H1 (cell line): ENCODE measurements at regions not wholly inside any gene's neighbourhood (a gene's known extent, or its start where the extent isn't known, plus 50 kb on each side); places are given as distances from the start of the nearest gene placed in this dataset.

ENCODE experiments used
- EZH2 ChIP-seq: fragments of 200-600 bp; sonication (generic); IDR thresholded peaks from 2 replicates; pipeline ENCODE4 v1.7.1; 2012; ENCODE audit warnings: low read depth, mild to moderate bottlenecking, moderate library complexity, low read length, inconsistent platforms; ENCODE audit not compliant: severe bottlenecking
- KDM1A ChIP-seq: fragments of 200-600, 300-600 bp; sonication (generic); IDR thresholded peaks from 2 replicates; pipeline ENCODE4 v1.7.1; 2016; ENCODE audit warnings: mild to moderate bottlenecking, low read length, borderline replicate concordance
- MAFK ChIP-seq: IDR thresholded peaks from 2 replicates; pipeline ENCODE4 v1.6.1; 2012; ENCODE audit warnings: low read depth, mild to moderate bottlenecking, improper control_type of control experiment, low read length
- RXRA ChIP-seq: IDR thresholded peaks from 2 replicates; pipeline ENCODE4 v1.6.1; 2011; ENCODE audit warnings: low read depth, mild to moderate bottlenecking, low read length, moderate library complexity; ENCODE audit not compliant: insufficient read depth
- TEAD4 ChIP-seq: IDR thresholded peaks from 2 replicates; pipeline ENCODE4 v1.6.1; 2012; ENCODE audit warnings: low read depth, low read length, inconsistent platforms, mixed read lengths
- TF ChIP-seq, protein P1 (sequence below), 3 experiments: IDR thresholded peaks; 1 replicate in 2 of 3; 2 replicates in 1 of 3; pipeline versions ENCODE4 v1.5.1 to v1.6.1; 2011; ENCODE audit warnings: low read length in 3 of 3, mild to moderate bottlenecking in 3 of 3, inconsistent platforms in 2 of 3, low read depth in 1 of 3, moderate library complexity in 1 of 3; ENCODE audit not compliant: insufficient read depth in 1 of 3; ENCODE audit errors: control extremely low read depth in 1 of 3

DNA sequence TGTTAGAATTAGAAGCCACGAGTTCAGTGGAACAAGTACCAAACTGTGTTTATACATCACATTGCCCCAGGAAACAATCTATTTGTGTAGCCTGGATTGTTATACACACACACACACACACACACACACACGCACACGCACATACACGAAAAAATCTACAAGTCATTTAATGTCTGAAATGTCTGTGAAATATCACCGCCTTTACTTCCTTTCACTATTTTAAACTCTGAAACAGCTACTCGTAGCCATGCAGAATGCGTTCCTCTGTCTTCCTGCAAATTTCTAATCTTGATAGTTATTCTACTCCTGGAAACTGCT is 84.4 kb upstream of the SCAF8 start:
- TF ChIP-seq MAFK (no peak), KDM1A (no peak), RXRA (no peak), TEAD4 (no peak), EZH2 (no peak)
- TF ChIP-seq, protein P1, sequence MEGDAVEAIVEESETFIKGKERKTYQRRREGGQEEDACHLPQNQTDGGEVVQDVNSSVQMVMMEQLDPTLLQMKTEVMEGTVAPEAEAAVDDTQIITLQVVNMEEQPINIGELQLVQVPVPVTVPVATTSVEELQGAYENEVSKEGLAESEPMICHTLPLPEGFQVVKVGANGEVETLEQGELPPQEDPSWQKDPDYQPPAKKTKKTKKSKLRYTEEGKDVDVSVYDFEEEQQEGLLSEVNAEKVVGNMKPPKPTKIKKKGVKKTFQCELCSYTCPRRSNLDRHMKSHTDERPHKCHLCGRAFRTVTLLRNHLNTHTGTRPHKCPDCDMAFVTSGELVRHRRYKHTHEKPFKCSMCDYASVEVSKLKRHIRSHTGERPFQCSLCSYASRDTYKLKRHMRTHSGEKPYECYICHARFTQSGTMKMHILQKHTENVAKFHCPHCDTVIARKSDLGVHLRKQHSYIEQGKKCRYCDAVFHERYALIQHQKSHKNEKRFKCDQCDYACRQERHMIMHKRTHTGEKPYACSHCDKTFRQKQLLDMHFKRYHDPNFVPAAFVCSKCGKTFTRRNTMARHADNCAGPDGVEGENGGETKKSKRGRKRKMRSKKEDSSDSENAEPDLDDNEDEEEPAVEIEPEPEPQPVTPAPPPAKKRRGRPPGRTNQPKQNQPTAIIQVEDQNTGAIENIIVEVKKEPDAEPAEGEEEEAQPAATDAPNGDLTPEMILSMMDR (IDR thresholded peaks at IDR 0.05; ENCODE audit: control extremely low read depth in 1 of 3, insufficient read depth in 1 of 3, low read depth in 1 of 3, low read length in 3 of 3), result no peak
